Left lung (tissue), 4 donors: ENCODE measurements at regions not wholly inside any gene's neighbourhood (a gene's known extent, or its start where the extent isn't known, plus 50 kb on each side); places are given as distances from the start of the nearest gene placed in this dataset.
"Not testable (repeated sequence)": the region's sequence is repeated elsewhere in the genome, so short reads cannot be mapped to it uniquely, and the experiment has no call there.

Source experiments
- ATAC-seq: fragments of 200-7000 bp; cut with Tn5 transposase; one replicate; pipeline ENCODE4 v1.9.1; 2020; ENCODE audit warnings: moderate library complexity
- DNase-seq, 4 donors: peaks; one replicate each; pipeline ENCODE4 v3.0.0-alpha.2; 2013 to 2020
- H3K27ac ChIP-seq, 2 donors: fragments of 200-600 bp; sonication (generic) in 1 of 2; one replicate each; pipeline versions ENCODE4 v1.5.0 to v1.8.0; 2020 to 2021
- H3K27me3 ChIP-seq, 2 donors: fragments of 200-600 bp; sonication (generic) in 1 of 2; one replicate each; pipeline versions ENCODE4 v1.5.0 to v1.8.0; 2020 to 2021
- H3K36me3 ChIP-seq, 2 donors: fragments of 200-600 bp; sonication (generic) in 1 of 2; one replicate each; pipeline versions ENCODE4 v1.5.0 to v1.8.0; 2020 to 2021
- H3K4me1 ChIP-seq, 2 donors: fragments of 200-600 bp; one replicate each; pipeline ENCODE4 v1.8.0; 2021
- H3K4me3 ChIP-seq, 2 donors: fragments of 200-600 bp; sonication (generic) in 1 of 2; one replicate each; pipeline versions ENCODE4 v1.5.0 to v1.8.0; 2020 to 2021; ENCODE audit warnings: mild to moderate bottlenecking in 1 of 2
- H3K9me3 ChIP-seq, 2 donors: fragments of 200-600 bp; sonication (generic) in 1 of 2; one replicate each; pipeline versions ENCODE4 v1.5.0 to v1.8.0; 2020 to 2021
- intact Hi-C, 2 donors: fragments of 100-400 bp; cut with DNase I; formaldehyde crosslinking; loops; one replicate each; pipeline versions ENCODE4 v1.11.2 to v1.14.2; 2022
- TF ChIP-seq, protein P1 (sequence below), 2 donors: fragments of 200-600 bp; sonication (generic) in 1 of 2; IDR thresholded peaks; one replicate each; pipeline versions ENCODE4 v1.5.0 to v1.8.0; 2021; ENCODE audit warnings: antibody characterized with exemption in 2 of 2
- donor health status: DM: no; HTN: yes; CAD: no.
- donor health status: DM: no; HTN: no; CAD: no.

DNA sequence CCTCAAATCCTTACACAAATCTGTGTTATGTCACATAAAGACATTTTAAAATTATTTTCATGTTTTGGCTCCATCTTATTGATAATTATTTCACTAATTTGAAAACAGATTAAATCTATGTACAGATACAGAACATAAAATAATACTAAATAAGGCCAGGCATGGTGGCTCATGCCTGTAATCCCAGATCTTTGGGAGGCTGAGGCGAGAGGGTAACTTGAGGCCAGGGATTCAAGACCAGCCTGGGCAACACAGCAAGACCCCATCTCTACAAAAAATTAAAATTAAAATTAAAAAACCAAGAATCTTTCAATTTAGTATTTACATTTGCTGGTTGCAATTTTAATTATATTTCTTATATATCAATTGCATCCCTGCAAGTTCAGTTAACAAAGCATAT is 246.4 kb upstream of the MKLN1 start:
- H3K27me3 ChIP-seq, result no peaks in the 10 kb centered on the region
- DNase-seq, result no peak
- TF ChIP-seq, protein P1, sequence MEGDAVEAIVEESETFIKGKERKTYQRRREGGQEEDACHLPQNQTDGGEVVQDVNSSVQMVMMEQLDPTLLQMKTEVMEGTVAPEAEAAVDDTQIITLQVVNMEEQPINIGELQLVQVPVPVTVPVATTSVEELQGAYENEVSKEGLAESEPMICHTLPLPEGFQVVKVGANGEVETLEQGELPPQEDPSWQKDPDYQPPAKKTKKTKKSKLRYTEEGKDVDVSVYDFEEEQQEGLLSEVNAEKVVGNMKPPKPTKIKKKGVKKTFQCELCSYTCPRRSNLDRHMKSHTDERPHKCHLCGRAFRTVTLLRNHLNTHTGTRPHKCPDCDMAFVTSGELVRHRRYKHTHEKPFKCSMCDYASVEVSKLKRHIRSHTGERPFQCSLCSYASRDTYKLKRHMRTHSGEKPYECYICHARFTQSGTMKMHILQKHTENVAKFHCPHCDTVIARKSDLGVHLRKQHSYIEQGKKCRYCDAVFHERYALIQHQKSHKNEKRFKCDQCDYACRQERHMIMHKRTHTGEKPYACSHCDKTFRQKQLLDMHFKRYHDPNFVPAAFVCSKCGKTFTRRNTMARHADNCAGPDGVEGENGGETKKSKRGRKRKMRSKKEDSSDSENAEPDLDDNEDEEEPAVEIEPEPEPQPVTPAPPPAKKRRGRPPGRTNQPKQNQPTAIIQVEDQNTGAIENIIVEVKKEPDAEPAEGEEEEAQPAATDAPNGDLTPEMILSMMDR (IDR thresholded peaks at IDR 0.05), result no peak
- H3K36me3 ChIP-seq, result peaks cover 0 to 9% of the 10 kb centered on the region in 2 donors
- H3K4me3 ChIP-seq, result no peak overlapping the region
- intact Hi-C loops, result no loop called here
- H3K9me3 ChIP-seq, result no peaks in the 10 kb centered on the region
- no peak for ATAC-seq
- H3K4me1 ChIP-seq, result peaks cover 0 to 11% of the 10 kb centered on the region in 2 donors
- H3K27ac ChIP-seq, result no peak overlapping the region

GRCh38 chr7:131083781-131084180 is 243.9 kb upstream of the MKLN1 start:
- DNase-seq, result no peak
- TF ChIP-seq, protein P1 (IDR thresholded peaks at IDR 0.05), result no peak
- intact Hi-C loops, result no loop called here
- H3K4me1 ChIP-seq, result peaks cover 0 to 17% of the 10 kb centered on the region in 2 donors
- H3K4me3 ChIP-seq, result no peak overlapping the region
- H3K27me3 ChIP-seq, result no peaks in the 10 kb centered on the region
- H3K36me3 ChIP-seq, result peaks cover 0 to 8% of the 10 kb centered on the region in 2 donors
- ATAC-seq, result no peak
- no peak overlapping the region for H3K27ac ChIP-seq
- H3K9me3 ChIP-seq, result no peaks in the 10 kb centered on the region

GRCh38 chr7:131084336-131084735 is 243.3 kb upstream of the MKLN1 start:
- H3K27me3 ChIP-seq, DNase-seq, H3K9me3 ChIP-seq, intact Hi-C loops, H3K27ac ChIP-seq, ATAC-seq, H3K4me3 ChIP-seq, H3K36me3 ChIP-seq: not testable (repeated sequence)
- peaks cover 0 to 17% of the 10 kb centered on the region in 2 donors for H3K4me1 ChIP-seq

- intact Hi-C loops, result no loop called here
- Histone ChIP-seq H3K36me3 (peaks cover 0 to 8% of the 10 kb centered on the region in 2 donors), H3K4me1 (peaks cover 0 to 43% of the 10 kb centered on the region in 2 donors), H3K27ac (no peak overlapping the region), H3K4me3 (no peak overlapping the region), H3K9me3 (no peaks in the 10 kb centered on the region), H3K27me3 (no peaks in the 10 kb centered on the region)
- DNase-seq (no peak), ATAC-seq (no peak)
- TF ChIP-seq, protein P1 (IDR thresholded peaks at IDR 0.05), result no peak
Measured at GRCh38 chr7:131087756-131088658, 239.7 kb upstream of the MKLN1 start.

- Histone ChIP-seq H3K27me3 (no peaks in the 10 kb centered on the region), H3K36me3 (peaks cover 0 to 15% of the 10 kb centered on the region in 2 donors), H3K4me3 (no peak overlapping the region), H3K9me3 (no peaks in the 10 kb centered on the region), H3K27ac (no peak overlapping the region), H3K4me1 (peaks cover 0 to 49% of the 10 kb centered on the region in 2 donors)
- no peak for DNase-seq
- no peak for ATAC-seq
- intact Hi-C loops, result no loop called here
- TF ChIP-seq, protein P1 (IDR thresholded peaks at IDR 0.05), result no peak
Measured at GRCh38 chr7:131090188-131090587, 237.5 kb upstream of the MKLN1 start.
